GM21825 (cell line): ENCODE measurements at regions not wholly inside any gene's neighbourhood (a gene's known extent, or its start where the extent isn't known, plus 50 kb on each side); places are given as distances from the start of the nearest gene placed in this dataset.

Experiments
- ATAC-seq: cut with Tn5 transposase; IDR thresholded peaks from one replicate; pipeline ENCODE4 v1.9.1; 2021; ENCODE audit warnings: mild to moderate bottlenecking, moderate library complexity; ENCODE audit not compliant: unreplicated experiment

- no peak for ATAC-seq
Measured at GRCh38 chr13:84418041-84418440, 535.8 kb upstream of the SLITRK1 start.

GRCh38 chr13:84417416-84417815, 535.1 kb upstream of the SLITRK1 start:
- no peak for ATAC-seq

- no peak for ATAC-seq
Measured at GRCh38 chr13:84413016-84413415, 530.7 kb upstream of the SLITRK1 start.

GRCh38 chr13:84405286-84405685, 523.0 kb upstream of the SLITRK1 start:
- ATAC-seq, result no peak

- no peak for ATAC-seq
Measured at GRCh38 chr13:84400706-84401105, 518.4 kb upstream of the SLITRK1 start.

GRCh38 chr13:84399320-84400085, 517.2 kb upstream of the SLITRK1 start:
- ATAC-seq, result no peak

- ATAC-seq, result no peak
Measured at GRCh38 chr13:84393981-84394625, 511.8 kb upstream of the SLITRK1 start.

GRCh38 chr13:84380866-84381265, 498.6 kb upstream of the SLITRK1 start:
- ATAC-seq, result no peak

- no peak for ATAC-seq
Measured at GRCh38 chr13:84377106-84377505, 494.8 kb upstream of the SLITRK1 start.

GRCh38 chr13:84366506-84366905, 484.2 kb upstream of the SLITRK1 start:
- ATAC-seq, result no peak

GRCh38 chr13:84362777-84363176, 480.5 kb upstream of the SLITRK1 start:
- no peak for ATAC-seq

GRCh38 chr13:84360822-84361221, 478.5 kb upstream of the SLITRK1 start:
- ATAC-seq, result no peak

GRCh38 chr13:84358601-84359000, 476.3 kb upstream of the SLITRK1 start:
- no peak for ATAC-seq

- ATAC-seq, result no peak
Measured at GRCh38 chr13:84352946-84353345, 470.7 kb upstream of the SLITRK1 start.

- ATAC-seq, result no peak
Measured at GRCh38 chr13:84339456-84339855, 457.2 kb upstream of the SLITRK1 start.

GRCh38 chr13:84332346-84332745, 450.1 kb upstream of the SLITRK1 start:
- no peak for ATAC-seq

GRCh38 chr13:84315527-84315926, 433.3 kb upstream of the SLITRK1 start:
- no peak for ATAC-seq

GRCh38 chr13:84303035-84303434, 420.8 kb upstream of the SLITRK1 start:
- ATAC-seq, result no peak

GRCh38 chr13:84297251-84297650, 415.0 kb upstream of the SLITRK1 start:
- ATAC-seq, result no peak

- no peak for ATAC-seq
Measured at GRCh38 chr13:84296401-84296800, 414.1 kb upstream of the SLITRK1 start.

GRCh38 chr13:84294576-84294975, 412.3 kb upstream of the SLITRK1 start:
- ATAC-seq, result no peak

- no peak for ATAC-seq
Measured at GRCh38 chr13:84290386-84290785, 408.1 kb upstream of the SLITRK1 start.

GRCh38 chr13:84279166-84279565, 396.9 kb upstream of the SLITRK1 start:
- no peak for ATAC-seq
